GM18858 (cell line): ENCODE measurements at regions not wholly inside any gene's neighbourhood (a gene's known extent, or its start where the extent isn't known, plus 50 kb on each side); places are given as distances from the start of the nearest gene placed in this dataset.
A peak's percentile ranks its signal among the peaks of the same experiment; 100 is the strongest.

Experiments
- ATAC-seq: cut with Tn5 transposase; IDR thresholded peaks from one replicate; pipeline ENCODE4 v1.9.1; 2021; ENCODE audit not compliant: unreplicated experiment

DNA sequence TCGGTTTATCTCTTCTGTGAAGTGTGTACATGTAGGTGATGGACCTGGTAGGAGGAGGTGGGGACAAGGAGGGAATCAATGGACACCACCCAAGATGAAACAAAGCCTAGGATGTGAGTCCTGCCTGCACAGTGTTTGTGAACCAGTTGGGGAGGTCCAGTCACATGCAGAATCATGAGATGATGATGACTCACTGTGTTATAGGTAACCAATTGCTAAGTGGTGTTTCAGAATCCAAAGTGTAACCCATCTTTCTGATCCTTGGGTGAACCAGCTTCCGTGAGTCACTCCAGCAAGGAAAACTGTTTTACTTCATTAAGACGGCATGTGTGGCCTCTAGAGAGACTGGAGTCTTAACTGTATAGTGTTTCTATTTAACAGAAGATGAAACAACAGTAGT, 57.9 kb upstream of the HPF1 start:
- ATAC-seq = no peak

DNA sequence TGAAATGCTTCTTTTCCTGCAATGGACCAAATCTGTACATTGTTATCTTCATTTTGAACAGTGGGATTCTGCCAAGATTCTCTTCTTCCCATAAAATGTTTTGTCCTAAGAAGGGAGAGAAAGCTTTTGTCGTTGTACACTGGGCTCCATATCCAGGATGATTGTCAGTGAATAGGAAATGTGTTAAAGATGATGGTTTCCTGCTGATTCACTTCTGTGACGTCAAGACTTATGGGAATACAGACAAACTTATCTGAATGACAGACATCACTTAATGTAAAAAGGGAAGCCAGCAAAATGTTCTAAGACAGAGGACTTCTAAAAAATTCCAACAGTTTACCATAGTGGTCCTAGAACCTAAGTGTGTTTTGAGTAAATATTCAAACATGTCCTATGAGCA, 53.7 kb upstream of the HPF1 start:
- ATAC-seq = no peak

- peak; percentile 83 for ATAC-seq
Measured at GRCh38 chr4:169810325-169811323, 52.9 kb upstream of the HPF1 start.

- no peak for ATAC-seq
Measured at GRCh38 chr4:169807934-169808509, 50.3 kb upstream of the HPF1 start.
